ENCODE measurements at regions not wholly inside any gene's neighbourhood (a gene's known extent, or its start where the extent isn't known, plus 50 kb on each side); places are given as distances from the start of the nearest gene placed in this dataset.
A peak's percentile ranks its signal among the peaks of the same experiment; 100 is the strongest.

DNA sequence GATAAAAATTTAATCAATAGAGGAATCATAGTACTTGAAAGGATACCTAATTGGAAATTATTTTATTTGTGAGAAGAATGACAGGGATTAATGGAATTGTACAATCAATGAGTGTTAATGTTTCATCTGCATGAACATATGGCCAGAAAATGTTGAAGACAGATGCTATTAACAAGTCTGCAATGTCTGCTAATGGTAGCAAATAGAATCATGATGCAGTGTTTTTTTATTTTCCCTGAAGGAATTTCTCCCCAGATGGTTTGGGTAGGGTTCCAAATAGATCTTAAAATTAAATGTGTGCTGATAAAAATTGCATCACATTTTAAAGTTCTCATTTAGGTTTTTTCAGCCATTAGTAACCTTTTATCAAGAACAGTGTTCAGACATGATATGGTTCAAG is 291.3 kb upstream of the TRAM1L1 start:
- no peak for DNase-seq (ENCODE audit: low read depth)
- H3K4me3 ChIP-seq (ENCODE audit: low read depth, low read length), result no peak overlapping the region
- no peak for TF ChIP-seq CTCF (IDR thresholded peaks at IDR 0.05; ENCODE audit: low read depth, low read length, missing control alignments)
- in situ Hi-C loops (cut with HindIII; ENCODE audit: low sequenced_read_pairs), result no loop called here

DNA sequence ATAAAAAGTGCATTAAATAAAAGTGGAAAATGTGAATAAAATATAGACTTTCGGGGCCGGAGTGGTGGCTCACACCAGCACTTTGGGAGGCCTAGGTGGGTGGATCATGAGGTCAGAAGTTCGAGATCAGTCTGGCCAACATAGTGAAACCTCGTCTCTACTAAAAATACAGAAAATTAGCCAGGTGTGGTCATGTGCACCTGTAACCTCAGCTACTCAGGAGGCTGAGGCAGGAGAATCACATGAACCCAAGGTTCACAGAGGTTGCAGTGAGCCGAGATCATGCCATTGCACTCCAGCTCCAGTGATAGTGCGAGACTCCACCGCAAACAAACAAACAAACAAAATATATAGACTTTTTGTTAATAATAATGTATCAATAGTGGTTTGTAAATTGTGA is 293.6 kb upstream of the TRAM1L1 start:
- no peak for TF ChIP-seq CTCF (IDR thresholded peaks at IDR 0.05; ENCODE audit: low read depth, low read length, missing control alignments)
- DNase-seq (ENCODE audit: low read depth), result no peak
- no peak overlapping the region for H3K4me3 ChIP-seq (ENCODE audit: low read depth, low read length)
- in situ Hi-C loops (cut with HindIII; ENCODE audit: low sequenced_read_pairs), result no loop called here

DNA sequence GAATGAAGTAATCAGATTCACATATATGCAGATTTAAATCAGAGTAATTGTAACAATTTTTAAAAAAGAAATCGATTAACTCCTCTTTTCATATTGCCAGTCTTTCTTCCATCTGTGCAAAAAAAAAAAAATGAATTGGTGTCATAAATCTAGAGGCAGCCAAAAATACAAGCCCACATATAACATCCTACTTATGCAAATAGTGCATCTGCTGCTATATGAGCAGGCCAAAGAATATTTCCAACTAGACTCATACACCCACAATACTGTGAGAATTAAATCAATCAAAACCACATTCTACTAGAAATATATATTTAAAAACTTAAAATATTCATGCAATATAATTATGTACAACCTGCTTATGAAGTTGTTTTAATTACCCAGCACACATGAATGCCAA is 298.1 kb upstream of the TRAM1L1 start:
- no peak for DNase-seq (ENCODE audit: low read depth)
- no peak for TF ChIP-seq CTCF (IDR thresholded peaks at IDR 0.05; ENCODE audit: low read depth, low read length, missing control alignments)

GRCh38 chr4:117385526-117385925 is 300.1 kb upstream of the TRAM1L1 start:
- no peak for TF ChIP-seq CTCF (IDR thresholded peaks at IDR 0.05; ENCODE audit: low read depth, low read length, missing control alignments)
- in situ Hi-C loops (cut with HindIII; ENCODE audit: low sequenced_read_pairs), result no loop called here
- H3K4me3 ChIP-seq (ENCODE audit: low read depth, low read length), result no peak overlapping the region
- no peak for DNase-seq (ENCODE audit: low read depth)

More for the DNA sequence above, 298.1 kb upstream of the TRAM1L1 start:
- no peak overlapping the region for H3K4me3 ChIP-seq (ENCODE audit: low read depth, low read length)
- in situ Hi-C loops (cut with HindIII; ENCODE audit: low sequenced_read_pairs), result no loop called here

- no peak overlapping the region for H3K4me3 ChIP-seq (ENCODE audit: low read depth, low read length)
- no peak for DNase-seq (ENCODE audit: low read depth)
- in situ Hi-C loops (cut with HindIII; ENCODE audit: low sequenced_read_pairs), result no loop called here
- TF ChIP-seq CTCF (IDR thresholded peaks at IDR 0.05; ENCODE audit: low read depth, low read length, missing control alignments), result no peak
Observed at GRCh38 chr4:117387072-117387471, 301.7 kb upstream of the TRAM1L1 start.

GRCh38 chr4:117400039-117400835 is 314.9 kb upstream of the TRAM1L1 start:
- no peak for TF ChIP-seq CTCF (IDR thresholded peaks at IDR 0.05; ENCODE audit: low read depth, low read length, missing control alignments)
- in situ Hi-C loops (cut with HindIII; ENCODE audit: low sequenced_read_pairs), result no loop called here
- peak; percentile 72 for DNase-seq (ENCODE audit: low read depth)
- no peak overlapping the region for H3K4me3 ChIP-seq (ENCODE audit: low read depth, low read length)

Measured in astrocyte of the cerebellum (primary cell).